Spleen (tissue), 7 donors: ENCODE measurements at regions not wholly inside any gene's neighbourhood (a gene's known extent, or its start where the extent isn't known, plus 50 kb on each side); places are given as distances from the start of the nearest gene placed in this dataset.

Experiments
- POLR2A ChIP-seq, 3 donors: fragments of 450-650 bp; IDR thresholded peaks; one replicate each; pipeline ENCODE4 v1.5.1; 2017; ENCODE audit warnings: antibody characterized with exemption in 3 of 3, mild to moderate bottlenecking in 1 of 3
- POLR2AphosphoS5 ChIP-seq, 3 donors: sonication (generic); formaldehyde crosslinking; IDR thresholded peaks; one replicate each; pipeline ENCODE4 v1.5.1; 2017; ENCODE audit warnings: antibody characterized with exemption in 3 of 3
- TF ChIP-seq, protein P1 (sequence below), 11 experiments: fragments of 200-600 bp in 7 of 11; fragments of 450-650 bp in 4 of 11; sonication (generic) in 4 of 11; IDR thresholded peaks in 8 of 11; conservative IDR thresholded peaks in 3 of 11; 1 replicate in 7 of 11; 2 replicates in 4 of 11; pipeline versions ENCODE4 v1.4.0 to v1.8.0; 2016 to 2021; ENCODE audit warnings: antibody characterized with exemption in 11 of 11, inconsistent platforms in 4 of 11, mild to moderate bottlenecking in 1 of 11
- donor health status: DM: no; HTN: no; CAD: no; lungs with moderate emphysema.
- donor health status: DM: no; HTN: no; CAD: no.
- donor health status: DM: no; HTN: no; CAD: no.

DNA sequence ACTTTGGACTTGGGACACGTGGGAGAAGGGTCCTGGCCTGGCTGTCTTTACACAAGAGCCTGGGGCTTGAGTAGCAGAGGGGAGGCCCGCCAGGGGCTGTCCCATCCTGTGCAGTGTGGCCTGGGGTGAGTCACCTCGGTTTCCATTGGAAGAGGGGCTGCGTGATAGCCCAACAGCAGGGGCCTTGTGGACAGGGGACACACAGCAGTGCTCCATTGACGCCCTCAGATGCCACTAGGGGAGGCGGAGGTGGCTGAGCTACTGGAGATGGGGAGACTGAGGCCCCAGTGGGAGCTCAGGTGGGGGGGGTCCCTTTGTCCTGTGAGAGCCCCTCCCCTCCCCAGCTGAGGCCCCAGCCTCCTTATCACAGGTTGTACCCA, 50.0 kb upstream of the RNU6ATAC start:
- TF ChIP-seq POLR2AphosphoS5 (IDR thresholded peaks at IDR 0.05) (no peak), POLR2A (IDR thresholded peaks at IDR 0.05) (no peak)
- TF ChIP-seq, protein P1, sequence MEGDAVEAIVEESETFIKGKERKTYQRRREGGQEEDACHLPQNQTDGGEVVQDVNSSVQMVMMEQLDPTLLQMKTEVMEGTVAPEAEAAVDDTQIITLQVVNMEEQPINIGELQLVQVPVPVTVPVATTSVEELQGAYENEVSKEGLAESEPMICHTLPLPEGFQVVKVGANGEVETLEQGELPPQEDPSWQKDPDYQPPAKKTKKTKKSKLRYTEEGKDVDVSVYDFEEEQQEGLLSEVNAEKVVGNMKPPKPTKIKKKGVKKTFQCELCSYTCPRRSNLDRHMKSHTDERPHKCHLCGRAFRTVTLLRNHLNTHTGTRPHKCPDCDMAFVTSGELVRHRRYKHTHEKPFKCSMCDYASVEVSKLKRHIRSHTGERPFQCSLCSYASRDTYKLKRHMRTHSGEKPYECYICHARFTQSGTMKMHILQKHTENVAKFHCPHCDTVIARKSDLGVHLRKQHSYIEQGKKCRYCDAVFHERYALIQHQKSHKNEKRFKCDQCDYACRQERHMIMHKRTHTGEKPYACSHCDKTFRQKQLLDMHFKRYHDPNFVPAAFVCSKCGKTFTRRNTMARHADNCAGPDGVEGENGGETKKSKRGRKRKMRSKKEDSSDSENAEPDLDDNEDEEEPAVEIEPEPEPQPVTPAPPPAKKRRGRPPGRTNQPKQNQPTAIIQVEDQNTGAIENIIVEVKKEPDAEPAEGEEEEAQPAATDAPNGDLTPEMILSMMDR (IDR thresholded peaks at IDR 0.05 in 8 of 11, conservative IDR thresholded peaks at IDR 0.05 in 3 of 11), result no peak
